H1 (cell line): ENCODE measurements at regions not wholly inside any gene's neighbourhood (a gene's known extent, or its start where the extent isn't known, plus 50 kb on each side); places are given as distances from the start of the nearest gene placed in this dataset.

Source experiments
- CTCF ChIA-PET: fragments of 300-600 bp; sonication (Branson Sonifier 250); formaldehyde crosslinking; loops from one replicate; lab custom pipeline; 2021; ENCODE audit not compliant: partially characterized antibody; lab: Charles Lee
- POLR2A ChIA-PET: fragments of 300-600 bp; sonication (Branson Sonifier 250); formaldehyde crosslinking; loops from one replicate; lab custom pipeline; 2021; ENCODE audit warnings: inconsistent platforms; ENCODE audit not compliant: partially characterized antibody; lab: Charles Lee
- DNase-seq, 2 experiments: peaks; one replicate each; pipeline versions ENCODE4 v3.0.0 to v3.0.0-alpha.2; 2010 to 2022; ENCODE audit warnings: low spot score in 2 of 2, low read depth in 1 of 2, mixed read lengths in 1 of 2
- FAIRE-seq: peaks from 2 replicates; lab custom pipeline; 2011; peaks lifted over from hg19 to GRCh38; lab: Jason Lieb, UNC
- H2AFZ ChIP-seq: 2 replicates; pipeline ENCODE4 v1.8.1; 2012; ENCODE audit warnings: low read length, inconsistent platforms
- H2AK5ac ChIP-seq: 2 replicates; pipeline ENCODE4 v1.6.1; 2013; ENCODE audit warnings: low read depth, low read length
- H2BK120ac ChIP-seq: replicated peaks from 2 replicates; pipeline ENCODE3; 2013; ENCODE audit warnings: low read depth, low read length, inconsistent platforms
- H2BK12ac ChIP-seq: 2 replicates; pipeline ENCODE4 v1.6.1; 2013; ENCODE audit warnings: low read depth, low read length
- H2BK15ac ChIP-seq: 2 replicates; pipeline ENCODE4 v1.6.1; 2013; ENCODE audit warnings: low read length
- H2BK20ac ChIP-seq: 2 replicates; pipeline ENCODE4 v1.6.1; 2013; ENCODE audit warnings: low read length
- H2BK5ac ChIP-seq: 2 replicates; pipeline ENCODE4 v1.6.1; 2013; ENCODE audit warnings: low read depth, low read length
- H3K14ac ChIP-seq: 2 replicates; pipeline ENCODE4 v1.6.1; 2013; ENCODE audit warnings: inconsistent platforms; ENCODE audit not compliant: insufficient read length
- H3K18ac ChIP-seq: 2 replicates; pipeline ENCODE4 v1.6.1; 2013; ENCODE audit warnings: low read length; ENCODE audit errors: extremely low read depth
- H3K23ac ChIP-seq: 2 replicates; pipeline ENCODE4 v1.6.1; 2013; ENCODE audit warnings: inconsistent platforms; ENCODE audit not compliant: insufficient read length
- H3K23me2 ChIP-seq: 2 replicates; pipeline ENCODE4 v1.6.1; 2013; ENCODE audit warnings: low read depth, low read length
- H3K27ac ChIP-seq: 2 replicates; pipeline ENCODE4 v1.6.1; 2011; ENCODE audit warnings: low read depth, low read length, inconsistent platforms
- H3K27me3 ChIP-seq, 4 experiments: replicated peaks in 1 of 4; 1 replicate in 1 of 4; 2 replicates in 3 of 4; pipeline versions ENCODE4 v1.6.1 to v1.8.1; 2011 to 2013; ENCODE audit warnings: low read length in 3 of 4, mild to moderate bottlenecking in 3 of 4, inconsistent platforms in 2 of 4, mixed read lengths in 2 of 4, moderate library complexity in 1 of 4; ENCODE audit not compliant: control insufficient read depth in 3 of 4, insufficient read depth in 3 of 4; ENCODE audit errors: extremely low read depth in 1 of 4
- H3K36me3 ChIP-seq, 4 experiments: 2 replicates each; pipeline versions ENCODE4 v1.6.1 to v1.8.1; 2011 to 2013; ENCODE audit warnings: mild to moderate bottlenecking in 4 of 4, low read length in 3 of 4, moderate library complexity in 2 of 4, control low read depth in 1 of 4, inconsistent platforms in 1 of 4; ENCODE audit not compliant: insufficient read depth in 4 of 4, control insufficient read depth in 2 of 4
- H3K4ac ChIP-seq: replicated peaks from 2 replicates; pipeline ENCODE3; 2013; ENCODE audit warnings: low read length, low read depth, mixed read lengths, inconsistent platforms; ENCODE audit not compliant: insufficient read length
- H3K4me1 ChIP-seq, 4 experiments: replicated peaks in 1 of 4; 1 replicate in 1 of 4; 2 replicates in 3 of 4; pipeline versions ENCODE4 v1.6.1 to v1.8.1; 2011 to 2013; ENCODE audit warnings: low read length in 3 of 4, inconsistent platforms in 2 of 4, mixed read lengths in 1 of 4; ENCODE audit not compliant: insufficient read depth in 4 of 4, control insufficient read depth in 3 of 4
- H3K4me2 ChIP-seq, 2 experiments: 2 replicates each; pipeline versions ENCODE4 v1.6.1 to v1.8.1; 2011 to 2013; ENCODE audit warnings: low read depth in 2 of 2, low read length in 2 of 2, control low read depth in 1 of 2, inconsistent platforms in 1 of 2, mild to moderate bottlenecking in 1 of 2; ENCODE audit not compliant: insufficient read depth in 1 of 2
- H3K4me3 ChIP-seq, 4 experiments: fragments of 200-600, 300-600 bp in 1 of 4; sonication (generic), shearing (Covaris generic), sonication (Bioruptor Twin) in 1 of 4; 2 replicates each; pipeline versions ENCODE4 v1.5.1 to v1.8.1; 2011 to 2016; ENCODE audit warnings: low read length in 4 of 4, low read depth in 3 of 4, control low read depth in 2 of 4, inconsistent platforms in 2 of 4, mild to moderate bottlenecking in 2 of 4, mixed read lengths in 1 of 4, moderate library complexity in 1 of 4; ENCODE audit not compliant: insufficient read depth in 2 of 4; ENCODE audit errors: extremely low read depth in 1 of 4
- H3K56ac ChIP-seq: replicated peaks from 2 replicates; pipeline ENCODE3; 2013; ENCODE audit warnings: low read depth, mild to moderate bottlenecking, mixed read lengths, low read length, inconsistent platforms; ENCODE audit not compliant: insufficient read length
- H3K79me1 ChIP-seq: 2 replicates; pipeline ENCODE4 v1.6.1; 2013; ENCODE audit warnings: low read depth, low read length, control low read depth
- H3K79me2 ChIP-seq, 2 experiments: 2 replicates each; pipeline versions ENCODE4 v1.6.1 to v1.8.1; 2012 to 2013; ENCODE audit warnings: low read length in 2 of 2, mild to moderate bottlenecking in 2 of 2, inconsistent platforms in 1 of 2; ENCODE audit not compliant: insufficient read depth in 2 of 2, control insufficient read depth in 1 of 2
- H3K9ac ChIP-seq, 4 experiments: replicated peaks in 1 of 4; 1 replicate in 1 of 4; 2 replicates in 3 of 4; pipeline versions ENCODE4 v1.6.1 to v1.8.1; 2011 to 2013; ENCODE audit warnings: low read depth in 3 of 4, low read length in 3 of 4, control low read depth in 2 of 4, mild to moderate bottlenecking in 2 of 4, moderate library complexity in 2 of 4, inconsistent platforms in 1 of 4; ENCODE audit errors: extremely low read depth in 1 of 4
- H3K9me3 ChIP-seq, 2 experiments: 2 replicates each; pipeline versions ENCODE4 v1.6.1 to v1.8.1; 2012 to 2013; ENCODE audit warnings: mild to moderate bottlenecking in 2 of 2, moderate library complexity in 2 of 2, control low read depth in 1 of 2, inconsistent platforms in 1 of 2, low read depth in 1 of 2, low read length in 1 of 2, mixed read lengths in 1 of 2; ENCODE audit not compliant: insufficient read depth in 2 of 2
- H4K20me1 ChIP-seq, 2 experiments: replicated peaks in 1 of 2; 2 replicates each; pipeline versions ENCODE3 to v1.8.1; 2011 to 2013; ENCODE audit warnings: inconsistent platforms in 2 of 2, low read length in 2 of 2, mild to moderate bottlenecking in 1 of 2; ENCODE audit not compliant: insufficient read depth in 2 of 2, control insufficient read depth in 1 of 2
- H4K5ac ChIP-seq: 2 replicates; pipeline ENCODE4 v1.6.1; 2013; ENCODE audit warnings: low read length, low read depth, mixed read lengths, inconsistent platforms; ENCODE audit not compliant: insufficient read length
- H4K8ac ChIP-seq: 2 replicates; pipeline ENCODE4 v1.8.0; 2013; ENCODE audit warnings: mild to moderate bottlenecking, moderate library complexity, low read length, inconsistent platforms; ENCODE audit not compliant: insufficient read depth; ENCODE audit errors: extremely low read depth
- H4K91ac ChIP-seq: replicated peaks from 2 replicates; pipeline ENCODE3; 2013; ENCODE audit warnings: low read length, mixed read lengths, inconsistent platforms; ENCODE audit not compliant: insufficient read length
- HDAC2 ChIP-seq, 2 experiments: fragments of 300-600 bp in 1 of 2; sonication (generic) in 1 of 2; IDR thresholded peaks; 2 replicates each; pipeline ENCODE4 v1.6.1; 2011 to 2012; ENCODE audit warnings: low read depth in 2 of 2, low read length in 2 of 2, mild to moderate bottlenecking in 2 of 2, moderate library complexity in 2 of 2, borderline replicate concordance in 1 of 2, inconsistent platforms in 1 of 2
- SIRT6 ChIP-seq: IDR thresholded peaks from one replicate; pipeline ENCODE4 v1.7.1; 2012; ENCODE audit warnings: low read length, inconsistent platforms
- WGBS, 2 experiments: shearing (Covaris generic) in 1 of 2; methylation state at CpG; one replicate each; pipeline versions ENCODE4 v1.1.6 to v1.1.7; 2013 to 2015; ENCODE audit warnings: low lambda C conversion rate in 2 of 2, mixed read lengths in 2 of 2, inconsistent platforms in 1 of 2, low coverage in 1 of 2, missing lambda C conversion rate in 1 of 2; ENCODE audit not compliant: insufficient replicate concordance in 2 of 2, insufficient coverage in 1 of 2, insufficient read length in 1 of 2; ENCODE audit errors: extremely low coverage in 1 of 2, missing lambda C conversion rate in 1 of 2; 5-methylcytosine and 5-hydroxymethylcytosine counted together
- TF ChIP-seq, protein P1 (sequence below): IDR thresholded peaks from 2 replicates; pipeline ENCODE4 v1.6.1; 2011; ENCODE audit warnings: low read depth, mild to moderate bottlenecking, low read length; ENCODE audit not compliant: insufficient read depth

DNA sequence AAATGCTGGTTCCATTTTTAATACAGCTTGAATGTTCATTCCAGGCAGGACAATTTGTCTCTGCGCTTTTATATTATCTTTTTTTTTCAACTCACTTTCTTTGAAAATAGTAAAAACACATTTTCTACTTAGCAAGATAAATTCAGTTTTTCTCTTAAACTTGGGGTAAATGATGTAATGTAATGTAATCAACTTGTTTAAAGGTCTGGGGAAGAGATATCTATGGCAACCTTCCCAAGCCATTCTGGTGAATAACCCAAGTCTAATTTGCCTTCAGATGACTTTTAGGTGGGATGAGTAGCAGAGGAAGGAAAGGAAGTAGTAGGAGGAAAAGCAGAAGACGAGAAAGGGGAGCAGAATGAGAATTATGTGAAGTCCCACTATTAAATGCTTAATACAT is 335.1 kb downstream of the SV2B start:
- H2AFZ ChIP-seq = no peak overlapping the region
- H3K4me3 ChIP-seq = no peak overlapping the region
- no peak overlapping the region for H4K8ac ChIP-seq
- H3K36me3 ChIP-seq = no peaks in the 10 kb centered on the region
- 94% methylated on average over 2 of the region's 2 CpGs; no CpG with 5 or more reads in 1 of the 2 experiments for WGBS, 2 experiments
- H3K23me2 ChIP-seq = no peaks in the 10 kb centered on the region
- H2AK5ac ChIP-seq = no peak overlapping the region
- H4K20me1 ChIP-seq = no peaks in the 10 kb centered on the region
- no peaks in the 10 kb centered on the region; a peak in 1 of 4 replicates for H3K9me3 ChIP-seq
- no peak overlapping the region for H3K23ac ChIP-seq
- H4K91ac ChIP-seq = no peak overlapping the region
- H3K56ac ChIP-seq = no peak overlapping the region
- H2BK12ac ChIP-seq = no peak overlapping the region
- no peak overlapping the region for H3K27ac ChIP-seq
- DNase-seq (no peak), FAIRE-seq (no peak)
- no peak overlapping the region for H2BK5ac ChIP-seq
- H3K9ac ChIP-seq = no peak overlapping the region
- no peak overlapping the region for H3K4me2 ChIP-seq
- POLR2A ChIA-PET = no interaction called here
- TF ChIP-seq HDAC2 (IDR thresholded peaks at IDR 0.05; ENCODE audit: borderline replicate concordance in 1 of 2, low read depth in 2 of 2, low read length in 2 of 2) = no peak
- TF ChIP-seq, protein P1, sequence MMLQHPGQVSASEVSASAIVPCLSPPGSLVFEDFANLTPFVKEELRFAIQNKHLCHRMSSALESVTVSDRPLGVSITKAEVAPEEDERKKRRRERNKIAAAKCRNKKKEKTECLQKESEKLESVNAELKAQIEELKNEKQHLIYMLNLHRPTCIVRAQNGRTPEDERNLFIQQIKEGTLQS = no peak
- no peak for TF ChIP-seq SIRT6
- H2BK120ac ChIP-seq = no peak overlapping the region
- CTCF ChIA-PET = no interaction called here
- no peaks in the 10 kb centered on the region; a peak in 1 of 7 replicates for H3K4me1 ChIP-seq
- H3K4ac ChIP-seq = no peak overlapping the region
- no peak overlapping the region for H3K14ac ChIP-seq
- H3K18ac ChIP-seq = no peak overlapping the region
- no peaks in the 10 kb centered on the region for H3K79me2 ChIP-seq
- H3K79me1 ChIP-seq = no peaks in the 10 kb centered on the region
- no peaks in the 10 kb centered on the region for H3K27me3 ChIP-seq
- H2BK20ac ChIP-seq = no peak overlapping the region
- H2BK15ac ChIP-seq = no peak overlapping the region
- H4K5ac ChIP-seq = no peak overlapping the region
